Karpas-422 (cell line): ENCODE measurements at regions not wholly inside any gene's neighbourhood (a gene's known extent, or its start where the extent isn't known, plus 50 kb on each side); places are given as distances from the start of the nearest gene placed in this dataset.

Experiments used
- DNase-seq: peaks from one replicate; pipeline ENCODE4 v3.0.0-alpha.2; 2015
- H2AFZ ChIP-seq: fragments of 200-600 bp; sonication (generic); 2 replicates; pipeline ENCODE4 v1.6.1; 2014; ENCODE audit warnings: antibody characterized with exemption, low read length, mixed read lengths
- H3K27ac ChIP-seq: fragments of 200-600 bp; sonication (generic); 2 replicates; pipeline ENCODE4 v1.5.1; 2014; ENCODE audit warnings: mild to moderate bottlenecking, low read length, moderate library complexity
- H3K27me3 ChIP-seq: fragments of 200-600 bp; sonication (generic); 2 replicates; pipeline ENCODE4 v1.6.1; 2014; ENCODE audit warnings: low read length, mixed read lengths
- H3K36me3 ChIP-seq: fragments of 200-600 bp; sonication (generic); 2 replicates; pipeline ENCODE4 v1.6.1; 2014; ENCODE audit warnings: low read length, mixed read lengths; ENCODE audit not compliant: insufficient read depth
- H3K4me1 ChIP-seq: fragments of 200-600 bp; sonication (generic); 2 replicates; pipeline ENCODE4 v1.6.1; 2014; ENCODE audit warnings: mild to moderate bottlenecking, low read length, mixed read lengths
- H3K4me2 ChIP-seq: fragments of 200-600 bp; sonication (generic); 2 replicates; pipeline ENCODE4 v1.6.1; 2014; ENCODE audit warnings: low read length, low read depth, mild to moderate bottlenecking; ENCODE audit not compliant: poor library complexity, severe bottlenecking
- H3K4me3 ChIP-seq: fragments of 200-600 bp; sonication (generic); 2 replicates; pipeline ENCODE4 v1.5.1; 2014; ENCODE audit warnings: mild to moderate bottlenecking, antibody characterized with exemption, low read length, mixed read lengths
- H3K79me2 ChIP-seq: fragments of 200-600 bp; sonication (generic); 2 replicates; pipeline ENCODE4 v1.6.1; 2014; ENCODE audit warnings: mild to moderate bottlenecking, low read length, mixed read lengths
- H3K9ac ChIP-seq: fragments of 200-600 bp; sonication (generic); 2 replicates; pipeline ENCODE4 v1.6.0; 2014; ENCODE audit warnings: low read length
- H3K9me2 ChIP-seq: fragments of 200-600 bp; sonication (generic), shearing (Covaris generic); replicated peaks from 2 replicates; pipeline ENCODE4 v1.6.0; 2014; ENCODE audit warnings: mild to moderate bottlenecking, low read length, moderate library complexity; ENCODE audit not compliant: insufficient read depth
- H3K9me3 ChIP-seq: fragments of 300-700, 200-600 bp; sonication (generic); 2 replicates; pipeline ENCODE4 v1.6.1; 2014; ENCODE audit warnings: low read length, mixed read lengths
- H4K20me1 ChIP-seq: fragments of 200-600 bp; sonication (generic); 2 replicates; pipeline ENCODE4 v1.6.1; 2014; ENCODE audit warnings: mild to moderate bottlenecking, antibody characterized with exemption, low read length, low read depth; ENCODE audit not compliant: insufficient read depth

DNA sequence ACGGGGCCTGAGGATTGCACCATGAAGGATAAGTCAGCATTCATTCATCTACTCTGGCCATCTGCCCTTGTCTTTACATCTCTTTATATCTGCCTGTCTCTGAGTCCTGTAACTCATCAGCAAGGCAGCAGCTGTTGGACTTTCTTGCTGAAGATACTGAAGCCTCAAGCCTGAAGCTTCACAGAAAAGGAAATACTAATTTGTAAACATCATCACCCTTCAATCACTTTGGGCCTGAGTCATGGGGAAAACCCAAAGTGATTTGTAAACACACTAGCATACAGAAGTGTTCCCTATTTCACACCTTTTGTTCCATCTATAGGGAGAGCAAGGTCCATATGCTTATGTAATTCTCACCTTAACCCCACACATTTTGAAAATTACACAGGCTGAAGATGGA, 928.2 kb downstream of the EPHA3 start:
- no peaks in the 10 kb centered on the region for H3K9me2 ChIP-seq
- H3K27ac ChIP-seq, result no peak overlapping the region
- no peak overlapping the region for H3K4me3 ChIP-seq
- no peaks in the 10 kb centered on the region for H3K36me3 ChIP-seq
- H3K9me3 ChIP-seq, result no peaks in the 10 kb centered on the region
- H3K79me2 ChIP-seq, result no peaks in the 10 kb centered on the region
- no peak overlapping the region for H3K9ac ChIP-seq
- no peaks in the 10 kb centered on the region for H4K20me1 ChIP-seq
- H3K4me1 ChIP-seq, result no peaks in the 10 kb centered on the region
- H3K27me3 ChIP-seq, result no peaks in the 10 kb centered on the region
- H2AFZ ChIP-seq, result no peak overlapping the region
- H3K4me2 ChIP-seq, result no peak overlapping the region
- DNase-seq, result peak; percentile 7

DNA sequence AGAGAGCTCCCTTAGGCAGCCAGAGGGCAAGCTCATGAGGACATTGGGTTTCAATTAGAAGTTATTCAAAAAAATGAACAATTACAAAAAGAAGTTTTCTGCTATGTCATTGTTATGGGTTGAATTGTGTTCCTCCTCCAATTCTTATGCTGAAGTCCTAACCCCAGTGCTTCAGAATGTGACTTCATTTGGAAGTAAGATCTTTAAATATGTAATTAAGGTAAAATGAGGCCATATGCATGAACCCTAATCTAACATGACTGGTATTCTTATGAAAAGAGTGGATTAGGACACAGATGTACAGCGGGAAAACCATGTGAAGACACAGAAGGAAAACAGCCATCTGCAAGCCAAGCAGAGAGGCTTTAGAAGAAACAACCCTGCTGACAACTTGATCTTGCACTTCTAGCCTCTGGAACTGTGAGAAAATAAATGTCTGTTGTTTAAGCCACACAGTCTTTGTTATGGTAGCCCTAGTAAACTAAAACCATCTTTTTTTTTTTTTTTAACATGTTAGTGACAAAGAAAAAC, 929.6 kb downstream of the EPHA3 start:
- H3K4me2 ChIP-seq, result no peak overlapping the region
- H3K36me3 ChIP-seq, result no peaks in the 10 kb centered on the region

DNA sequence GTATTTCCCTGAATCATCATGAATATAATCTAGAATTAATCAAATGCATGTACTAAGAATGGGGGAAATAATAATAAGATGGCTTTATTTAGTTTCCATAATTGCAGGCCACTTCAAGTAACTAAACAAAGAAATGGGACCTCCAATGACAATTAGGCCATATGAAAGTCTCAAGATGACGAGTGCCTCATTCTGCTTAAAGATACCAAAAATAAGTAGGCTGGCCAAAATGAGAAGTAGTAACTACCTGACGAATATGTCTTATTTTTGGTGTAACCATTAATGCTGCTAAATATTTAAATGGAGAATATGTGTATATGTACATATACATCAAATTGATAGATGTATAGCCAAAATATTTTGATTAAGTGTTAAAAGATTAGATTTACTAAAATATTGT, 932.6 kb downstream of the EPHA3 start:
- Histone ChIP-seq H2AFZ (no peak overlapping the region), H3K4me1 (no peaks in the 10 kb centered on the region)

More for the DNA sequence above, 929.6 kb downstream of the EPHA3 start:
- Histone ChIP-seq H3K9me2 (no peaks in the 10 kb centered on the region), H3K9ac (no peak overlapping the region), H3K27me3 (no peaks in the 10 kb centered on the region), H2AFZ (no peak overlapping the region), H3K79me2 (no peaks in the 10 kb centered on the region), H3K9me3 (no peaks in the 10 kb centered on the region), H3K27ac (no peak overlapping the region), H3K4me1 (no peaks in the 10 kb centered on the region), H4K20me1 (no peaks in the 10 kb centered on the region), H3K4me3 (no peak overlapping the region)
- DNase-seq, result no peak

DNA sequence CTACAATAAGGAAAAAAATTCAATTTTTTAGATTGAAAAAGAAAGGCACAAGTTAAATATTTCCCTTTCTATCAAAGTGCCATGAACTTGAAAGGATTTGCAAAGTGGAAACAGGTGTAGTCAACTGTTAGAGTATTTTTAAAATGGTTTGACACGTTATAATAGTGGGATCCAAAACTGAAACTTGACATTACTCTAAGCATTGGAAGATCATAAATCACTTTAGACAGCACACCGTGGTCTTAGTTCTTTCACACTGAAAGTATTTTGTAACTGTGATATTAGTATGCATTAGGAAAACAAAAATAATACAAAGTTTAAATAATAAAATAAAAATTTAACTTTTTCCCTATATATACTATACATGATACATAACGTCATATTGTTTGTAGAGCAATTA, 933.1 kb downstream of the EPHA3 start:
- DNase-seq, result peak; percentile 21
- no peaks in the 10 kb centered on the region for H3K79me2 ChIP-seq
- no peaks in the 10 kb centered on the region for H3K9me3 ChIP-seq
- no peak overlapping the region for H2AFZ ChIP-seq
- H3K27me3 ChIP-seq, result no peaks in the 10 kb centered on the region
- H4K20me1 ChIP-seq, result no peaks in the 10 kb centered on the region
- no peaks in the 10 kb centered on the region for H3K36me3 ChIP-seq
- no peaks in the 10 kb centered on the region for H3K4me1 ChIP-seq
- no peaks in the 10 kb centered on the region for H3K9me2 ChIP-seq
- H3K27ac ChIP-seq, result no peak overlapping the region
- H3K9ac ChIP-seq, result no peak overlapping the region
- no peak overlapping the region for H3K4me3 ChIP-seq
- H3K4me2 ChIP-seq, result no peak overlapping the region

More for the DNA sequence above, 932.6 kb downstream of the EPHA3 start:
- Histone ChIP-seq H3K9me3 (no peaks in the 10 kb centered on the region), H3K4me3 (no peak overlapping the region), H3K27me3 (no peaks in the 10 kb centered on the region), H3K4me2 (no peak overlapping the region), H3K36me3 (no peaks in the 10 kb centered on the region), H3K9me2 (no peaks in the 10 kb centered on the region), H4K20me1 (no peaks in the 10 kb centered on the region), H3K9ac (no peak overlapping the region), H3K79me2 (no peaks in the 10 kb centered on the region), H3K27ac (no peak overlapping the region)
- peak; percentile 16 for DNase-seq

DNA sequence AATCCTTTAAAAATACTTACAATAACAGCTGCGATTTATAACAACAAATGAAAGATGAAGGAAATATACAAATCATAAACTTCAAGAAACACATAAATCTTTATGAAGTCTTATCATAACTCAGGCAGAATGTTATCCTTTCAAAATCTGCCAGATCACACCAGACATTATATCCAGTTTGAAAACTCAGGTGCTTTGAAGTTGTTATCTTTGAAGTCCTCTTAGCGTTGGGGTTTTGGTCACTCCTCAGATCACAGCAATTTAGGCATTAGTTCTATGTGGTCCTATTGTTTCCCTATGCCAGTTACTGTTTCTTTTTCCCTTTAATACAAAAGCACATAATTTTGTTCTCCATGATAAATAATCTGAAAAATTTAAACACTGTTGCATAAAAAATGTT, 934.6 kb downstream of the EPHA3 start:
- no peaks in the 10 kb centered on the region for H3K79me2 ChIP-seq
- H3K9me3 ChIP-seq, result no peaks in the 10 kb centered on the region
- H3K27me3 ChIP-seq, result no peaks in the 10 kb centered on the region
- no peaks in the 10 kb centered on the region for H3K4me1 ChIP-seq
- H3K9me2 ChIP-seq, result no peaks in the 10 kb centered on the region; the same call in 1 of the 2 replicates
- H3K4me2 ChIP-seq, result no peak overlapping the region
- no peak overlapping the region for H2AFZ ChIP-seq
- no peak overlapping the region for H3K4me3 ChIP-seq
- no peaks in the 10 kb centered on the region for H4K20me1 ChIP-seq
- no peak overlapping the region for H3K27ac ChIP-seq
- no peaks in the 10 kb centered on the region for H3K36me3 ChIP-seq
- DNase-seq, result no peak
- H3K9ac ChIP-seq, result no peak overlapping the region

DNA sequence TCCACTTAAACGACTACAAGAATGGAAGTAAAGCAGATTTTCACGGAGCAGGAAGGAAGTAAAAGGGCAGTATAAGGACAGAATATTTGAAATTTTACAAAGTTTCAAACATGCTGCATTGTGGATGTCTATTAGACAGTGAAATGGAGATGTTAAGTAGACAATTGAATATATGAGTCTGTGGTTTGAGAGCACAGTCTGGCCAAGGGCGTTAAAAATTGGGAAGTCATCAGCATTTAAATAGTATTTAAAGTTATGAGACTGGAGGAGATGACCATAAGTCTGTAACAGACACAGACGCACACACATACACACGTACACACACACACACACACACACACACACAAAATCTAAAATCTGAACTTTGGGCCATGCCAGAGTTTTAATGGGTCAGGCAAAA, 935.9 kb downstream of the EPHA3 start:
- no peaks in the 10 kb centered on the region for H4K20me1 ChIP-seq
- no peak overlapping the region for H2AFZ ChIP-seq
- H3K9me3 ChIP-seq, result no peaks in the 10 kb centered on the region
- no peak overlapping the region for H3K27ac ChIP-seq
- no peaks in the 10 kb centered on the region for H3K27me3 ChIP-seq
- H3K79me2 ChIP-seq, result no peaks in the 10 kb centered on the region
- no peak overlapping the region for H3K4me2 ChIP-seq
- no peaks in the 10 kb centered on the region; the same call in 1 of the 2 replicates for H3K9me2 ChIP-seq
- H3K4me1 ChIP-seq, result no peaks in the 10 kb centered on the region
- no peak for DNase-seq
- H3K36me3 ChIP-seq, result no peaks in the 10 kb centered on the region
- H3K9ac ChIP-seq, result no peak overlapping the region
- no peak overlapping the region for H3K4me3 ChIP-seq

DNA sequence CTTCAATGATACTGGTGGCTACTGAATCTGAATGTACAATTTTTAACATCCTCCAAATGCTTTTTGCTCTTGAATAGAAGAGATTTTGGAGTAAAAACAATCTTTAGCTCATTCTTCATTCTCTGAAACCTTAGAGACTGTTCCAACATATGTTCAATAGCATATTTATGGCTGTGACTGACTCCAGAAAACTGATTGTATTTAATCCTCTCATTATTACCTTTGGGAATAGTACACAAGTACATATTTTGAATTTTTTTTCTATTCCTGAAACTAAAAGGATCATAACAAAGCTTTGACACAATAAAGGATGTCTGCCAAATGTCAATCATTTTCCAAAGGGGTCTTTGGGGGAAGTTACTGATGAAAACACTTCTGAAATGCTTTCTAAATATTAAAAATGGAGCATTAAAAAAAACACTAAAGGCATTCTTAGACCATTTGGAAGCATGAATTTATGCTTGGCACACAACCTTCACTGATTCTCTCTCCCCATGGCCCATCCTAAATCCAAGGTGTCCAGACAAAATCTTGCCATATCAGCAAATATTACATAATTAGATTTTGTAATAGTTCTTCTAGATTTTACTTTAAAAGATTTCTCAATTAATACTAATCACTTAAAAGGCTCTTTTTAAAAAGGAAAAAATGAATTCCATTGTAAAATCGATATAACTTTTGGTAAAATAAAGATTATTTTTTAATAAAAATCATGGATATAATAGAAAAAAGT, 936.8 kb downstream of the EPHA3 start:
- Histone ChIP-seq H3K9me3 (no peaks in the 10 kb centered on the region), H3K36me3 (no peaks in the 10 kb centered on the region), H4K20me1 (no peaks in the 10 kb centered on the region), H3K27ac (no peak overlapping the region), H2AFZ (no peak overlapping the region), H3K4me2 (no peak overlapping the region), H3K9ac (no peak overlapping the region), H3K27me3 (no peaks in the 10 kb centered on the region), H3K4me3 (no peak overlapping the region), H3K9me2 (no peaks in the 10 kb centered on the region; the same call in 1 of the 2 replicates), H3K4me1 (no peaks in the 10 kb centered on the region), H3K79me2 (no peaks in the 10 kb centered on the region)
- peak; percentile 6 for DNase-seq

DNA sequence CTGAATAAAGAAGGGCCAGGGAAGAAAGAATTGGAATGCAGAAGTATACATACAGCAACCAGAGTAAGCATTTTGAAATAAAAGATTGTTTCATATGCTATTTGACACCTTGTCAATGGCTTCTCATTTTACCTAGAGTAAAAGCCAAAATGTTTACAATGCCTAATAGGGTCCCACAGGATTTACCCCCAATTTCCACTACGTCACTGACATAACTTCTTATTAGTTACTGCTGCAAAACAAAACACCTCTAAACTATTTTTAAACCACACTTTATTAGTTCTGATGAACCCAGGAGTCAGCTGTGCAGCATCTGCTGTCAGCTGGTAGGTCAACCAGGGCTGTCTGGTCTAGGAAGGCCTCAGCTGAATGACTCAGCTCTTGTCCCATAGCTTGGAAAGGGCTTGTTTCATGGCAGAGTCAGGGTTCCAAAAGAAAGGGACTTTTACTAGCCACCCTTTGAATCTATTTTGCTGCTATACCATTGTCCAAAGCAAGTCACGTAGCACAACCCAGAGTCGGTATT, 945.1 kb downstream of the EPHA3 start:
- H2AFZ ChIP-seq, result no peak overlapping the region
- H3K4me1 ChIP-seq, result no peaks in the 10 kb centered on the region
- no peaks in the 10 kb centered on the region for H3K79me2 ChIP-seq
- H3K4me3 ChIP-seq, result no peak overlapping the region
- no peaks in the 10 kb centered on the region for H3K9me3 ChIP-seq
- no peaks in the 10 kb centered on the region for H3K27me3 ChIP-seq
- no peak overlapping the region for H3K9ac ChIP-seq
- H3K27ac ChIP-seq, result no peak overlapping the region
- H3K4me2 ChIP-seq, result no peak overlapping the region
- H3K9me2 ChIP-seq, result no peaks in the 10 kb centered on the region
- no peaks in the 10 kb centered on the region for H4K20me1 ChIP-seq
- no peaks in the 10 kb centered on the region for H3K36me3 ChIP-seq
- no peak for DNase-seq
